ENCODE measurements at regions not wholly inside any gene's neighbourhood (a gene's known extent, or its start where the extent isn't known, plus 50 kb on each side); places are given as distances from the start of the nearest gene placed in this dataset.

- TF ChIP-seq YY1 (IDR thresholded peaks at IDR 0.05; ENCODE audit: low read depth) (no peak), ZBTB7A (IDR thresholded peaks at IDR 0.05; ENCODE audit: low read depth) (no peak), TAF1 (IDR thresholded peaks at IDR 0.05; ENCODE audit: low read depth) (no peak), MAX (IDR thresholded peaks at IDR 0.05) (no peak), CREB1 (IDR thresholded peaks at IDR 0.05; ENCODE audit: low read depth) (no peak), EP300 (IDR thresholded peaks at IDR 0.05; ENCODE audit: borderline replicate concordance) (no peak)
- TF ChIP-seq, protein P1, sequence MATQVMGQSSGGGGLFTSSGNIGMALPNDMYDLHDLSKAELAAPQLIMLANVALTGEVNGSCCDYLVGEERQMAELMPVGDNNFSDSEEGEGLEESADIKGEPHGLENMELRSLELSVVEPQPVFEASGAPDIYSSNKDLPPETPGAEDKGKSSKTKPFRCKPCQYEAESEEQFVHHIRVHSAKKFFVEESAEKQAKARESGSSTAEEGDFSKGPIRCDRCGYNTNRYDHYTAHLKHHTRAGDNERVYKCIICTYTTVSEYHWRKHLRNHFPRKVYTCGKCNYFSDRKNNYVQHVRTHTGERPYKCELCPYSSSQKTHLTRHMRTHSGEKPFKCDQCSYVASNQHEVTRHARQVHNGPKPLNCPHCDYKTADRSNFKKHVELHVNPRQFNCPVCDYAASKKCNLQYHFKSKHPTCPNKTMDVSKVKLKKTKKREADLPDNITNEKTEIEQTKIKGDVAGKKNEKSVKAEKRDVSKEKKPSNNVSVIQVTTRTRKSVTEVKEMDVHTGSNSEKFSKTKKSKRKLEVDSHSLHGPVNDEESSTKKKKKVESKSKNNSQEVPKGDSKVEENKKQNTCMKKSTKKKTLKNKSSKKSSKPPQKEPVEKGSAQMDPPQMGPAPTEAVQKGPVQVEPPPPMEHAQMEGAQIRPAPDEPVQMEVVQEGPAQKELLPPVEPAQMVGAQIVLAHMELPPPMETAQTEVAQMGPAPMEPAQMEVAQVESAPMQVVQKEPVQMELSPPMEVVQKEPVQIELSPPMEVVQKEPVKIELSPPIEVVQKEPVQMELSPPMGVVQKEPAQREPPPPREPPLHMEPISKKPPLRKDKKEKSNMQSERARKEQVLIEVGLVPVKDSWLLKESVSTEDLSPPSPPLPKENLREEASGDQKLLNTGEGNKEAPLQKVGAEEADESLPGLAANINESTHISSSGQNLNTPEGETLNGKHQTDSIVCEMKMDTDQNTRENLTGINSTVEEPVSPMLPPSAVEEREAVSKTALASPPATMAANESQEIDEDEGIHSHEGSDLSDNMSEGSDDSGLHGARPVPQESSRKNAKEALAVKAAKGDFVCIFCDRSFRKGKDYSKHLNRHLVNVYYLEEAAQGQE (IDR thresholded peaks at IDR 0.05; ENCODE audit: low read depth): no peak
Measured at GRCh38 chr13:61508936-61509335, 93.3 kb upstream of the PCDH20 start.
